OCI-LY3 (cell line): ENCODE measurements at regions not wholly inside any gene's neighbourhood (a gene's known extent, or its start where the extent isn't known, plus 50 kb on each side); places are given as distances from the start of the nearest gene placed in this dataset.

Experiments used
- H2AFZ ChIP-seq: fragments of 200-600, 300-600 bp; shearing (Covaris generic); 2 replicates; pipeline ENCODE4 v1.6.0; 2014; ENCODE audit warnings: antibody characterized with exemption, low read depth, low read length
- H3K27ac ChIP-seq: fragments of 200-600, 300-600 bp; sonication (generic); 2 replicates; pipeline ENCODE4 v1.5.1; 2014; ENCODE audit warnings: mild to moderate bottlenecking, low read length, moderate library complexity, mixed read lengths
- H3K27me3 ChIP-seq: fragments of 200-600, 300-600 bp; sonication (generic); 2 replicates; pipeline ENCODE4 v1.6.1; 2014; ENCODE audit warnings: low read depth, low read length, mixed read lengths
- H3K36me3 ChIP-seq: fragments of 200-600, 300-600 bp; sonication (generic); replicated peaks from 2 replicates; pipeline ENCODE3; 2014; ENCODE audit warnings: low read depth, low read length, mixed read lengths
- H3K4me1 ChIP-seq: fragments of 300-600, 200-600 bp; sonication (generic); 2 replicates; pipeline ENCODE4 v1.6.1; 2014; ENCODE audit warnings: low read length, mixed read lengths
- H3K4me2 ChIP-seq: fragments of 200-600, 300-600 bp; sonication (generic); 2 replicates; pipeline ENCODE4 v1.6.1; 2014; ENCODE audit warnings: low read length, mixed read lengths
- H3K4me3 ChIP-seq: fragments of 300-600, 200-600 bp; sonication (generic); 2 replicates; pipeline ENCODE4 v1.5.1; 2014; ENCODE audit warnings: antibody characterized with exemption, mild to moderate bottlenecking, low read length, moderate library complexity
- H3K79me2 ChIP-seq: fragments of 300-600, 200-600 bp; shearing (Covaris generic); 2 replicates; pipeline ENCODE4 v1.6.1; 2014; ENCODE audit warnings: mild to moderate bottlenecking, low read length, mixed read lengths
- H3K9ac ChIP-seq: fragments of 300-600, 200-600 bp; shearing (Covaris generic); 2 replicates; pipeline ENCODE4 v1.6.0; 2014; ENCODE audit warnings: mild to moderate bottlenecking, low read length, moderate library complexity
- H3K9me3 ChIP-seq: fragments of 200-600, 300-600 bp; shearing (Covaris generic); 2 replicates; pipeline ENCODE4 v1.6.1; 2014; ENCODE audit warnings: low read length, mixed read lengths; ENCODE audit not compliant: insufficient read depth
- H4K20me1 ChIP-seq: fragments of 200-600, 300-600 bp; sonication (generic); 2 replicates; pipeline ENCODE4 v1.6.1; 2016; ENCODE audit warnings: low read length, mixed read lengths; ENCODE audit not compliant: insufficient read depth
- EZH2phosphoT487 ChIP-seq: fragments of 200-600 bp; shearing (Covaris generic); IDR thresholded peaks from 2 replicates; pipeline ENCODE4 v1.6.1; 2018; ENCODE audit warnings: antibody characterized with exemption, mixed run types, low read depth
- TF ChIP-seq, protein P1 (sequence below): fragments of 200-600, 300-600 bp; sonication (generic); IDR thresholded peaks from 2 replicates; pipeline ENCODE4 v1.5.1; 2014; ENCODE audit warnings: antibody characterized with exemption, low read length, low read depth

DNA sequence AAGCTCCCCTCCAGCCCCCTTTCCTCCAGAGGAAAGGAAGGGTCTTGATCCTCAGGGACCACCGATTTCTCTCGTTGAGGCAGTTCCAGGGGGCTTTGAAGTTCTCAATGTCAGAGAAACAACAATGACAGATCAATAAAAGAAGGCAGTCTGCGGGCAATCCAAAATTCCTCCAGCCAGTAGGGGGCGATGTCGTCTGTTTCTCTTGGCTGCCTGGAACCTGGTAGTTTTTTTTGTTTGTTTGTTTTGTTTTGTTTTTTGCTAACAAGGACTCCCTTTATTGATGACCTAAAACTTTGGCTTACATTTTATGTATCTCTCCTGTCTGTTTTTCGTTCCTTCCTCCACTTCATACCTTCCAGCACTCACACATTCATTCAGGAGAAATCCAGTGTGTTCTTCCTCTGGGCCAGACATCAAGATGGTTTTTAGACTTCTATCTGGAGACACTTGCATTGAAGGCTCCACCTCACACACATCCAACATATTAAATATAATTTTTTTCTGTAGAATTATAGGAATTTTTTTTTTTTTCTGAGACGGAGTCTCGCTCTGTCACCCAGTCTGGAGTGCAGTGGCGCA, 276.6 kb downstream of the RPLP1 start:
- no peak for TF ChIP-seq EZH2phosphoT487
- TF ChIP-seq, protein P1, sequence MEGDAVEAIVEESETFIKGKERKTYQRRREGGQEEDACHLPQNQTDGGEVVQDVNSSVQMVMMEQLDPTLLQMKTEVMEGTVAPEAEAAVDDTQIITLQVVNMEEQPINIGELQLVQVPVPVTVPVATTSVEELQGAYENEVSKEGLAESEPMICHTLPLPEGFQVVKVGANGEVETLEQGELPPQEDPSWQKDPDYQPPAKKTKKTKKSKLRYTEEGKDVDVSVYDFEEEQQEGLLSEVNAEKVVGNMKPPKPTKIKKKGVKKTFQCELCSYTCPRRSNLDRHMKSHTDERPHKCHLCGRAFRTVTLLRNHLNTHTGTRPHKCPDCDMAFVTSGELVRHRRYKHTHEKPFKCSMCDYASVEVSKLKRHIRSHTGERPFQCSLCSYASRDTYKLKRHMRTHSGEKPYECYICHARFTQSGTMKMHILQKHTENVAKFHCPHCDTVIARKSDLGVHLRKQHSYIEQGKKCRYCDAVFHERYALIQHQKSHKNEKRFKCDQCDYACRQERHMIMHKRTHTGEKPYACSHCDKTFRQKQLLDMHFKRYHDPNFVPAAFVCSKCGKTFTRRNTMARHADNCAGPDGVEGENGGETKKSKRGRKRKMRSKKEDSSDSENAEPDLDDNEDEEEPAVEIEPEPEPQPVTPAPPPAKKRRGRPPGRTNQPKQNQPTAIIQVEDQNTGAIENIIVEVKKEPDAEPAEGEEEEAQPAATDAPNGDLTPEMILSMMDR: peak; percentile 97
- Histone ChIP-seq H3K9me3 (no peaks in the 10 kb centered on the region), H3K4me1 (peaks cover 19% of the 10 kb centered on the region), H2AFZ (0 out of 2 replicates have a peak overlapping the region, but pooled peaks have one; percentile 2), H3K9ac (no peak overlapping the region), H3K4me2 (no peak overlapping the region), H3K27me3 (peaks cover 69% of the 10 kb centered on the region), H3K79me2 (no peaks in the 10 kb centered on the region), H3K4me3 (no peak overlapping the region), H3K27ac (no peak overlapping the region), H3K36me3 (no peaks in the 10 kb centered on the region), H4K20me1 (no peaks in the 10 kb centered on the region)

GRCh38 chr15:69730281-69731080, 277.9 kb downstream of the RPLP1 start:
- TF ChIP-seq, protein P1: no peak
- TF ChIP-seq EZH2phosphoT487: no peak
- no peaks in the 10 kb centered on the region for H3K79me2 ChIP-seq
- peaks cover 16% of the 10 kb centered on the region for H3K4me1 ChIP-seq
- peaks cover 69% of the 10 kb centered on the region for H3K27me3 ChIP-seq
- H3K4me2 ChIP-seq: no peak overlapping the region
- no peak overlapping the region for H3K9ac ChIP-seq
- no peaks in the 10 kb centered on the region for H3K9me3 ChIP-seq
- no peak overlapping the region for H2AFZ ChIP-seq
- no peaks in the 10 kb centered on the region for H4K20me1 ChIP-seq
- H3K4me3 ChIP-seq: no peak overlapping the region
- H3K36me3 ChIP-seq: no peaks in the 10 kb centered on the region
- H3K27ac ChIP-seq: no peak overlapping the region

DNA sequence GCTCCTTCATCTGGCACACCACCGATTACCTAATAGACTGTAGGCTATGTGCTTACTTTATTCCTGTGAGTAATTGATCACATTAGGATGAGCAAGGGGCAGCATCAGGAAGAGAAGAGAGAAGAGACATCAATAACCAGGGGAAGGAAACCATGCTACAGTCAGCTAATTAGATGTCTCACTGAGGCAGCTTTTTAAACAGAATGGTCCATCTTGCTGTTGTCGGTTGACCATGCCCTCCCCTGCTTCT, 278.4 kb downstream of the RPLP1 start:
- Histone ChIP-seq H3K36me3 (no peaks in the 10 kb centered on the region), H4K20me1 (no peaks in the 10 kb centered on the region), H2AFZ (no peak overlapping the region), H3K27ac (no peak overlapping the region), H3K4me2 (no peak overlapping the region), H3K79me2 (no peaks in the 10 kb centered on the region), H3K9ac (no peak overlapping the region), H3K9me3 (no peaks in the 10 kb centered on the region), H3K4me1 (peaks cover 11% of the 10 kb centered on the region), H3K27me3 (peaks cover 74% of the 10 kb centered on the region), H3K4me3 (no peak overlapping the region)
- TF ChIP-seq, protein P1: no peak
- TF ChIP-seq EZH2phosphoT487: no peak

GRCh38 chr15:69731581-69731980, 279.0 kb downstream of the RPLP1 start:
- Histone ChIP-seq H3K9me3 (no peaks in the 10 kb centered on the region), H3K9ac (no peak overlapping the region), H3K27me3 (peaks cover 80% of the 10 kb centered on the region), H2AFZ (no peak overlapping the region), H3K36me3 (no peaks in the 10 kb centered on the region), H3K4me2 (no peak overlapping the region), H3K27ac (no peak overlapping the region), H3K79me2 (no peaks in the 10 kb centered on the region), H3K4me1 (peaks cover 5% of the 10 kb centered on the region), H4K20me1 (no peaks in the 10 kb centered on the region), H3K4me3 (no peak overlapping the region)
- TF ChIP-seq EZH2phosphoT487: no peak
- TF ChIP-seq, protein P1: no peak
